HG03280 (cell line): ENCODE measurements at regions not wholly inside any gene's neighbourhood (a gene's known extent, or its start where the extent isn't known, plus 50 kb on each side); places are given as distances from the start of the nearest gene placed in this dataset.

Experiments
- ATAC-seq: cut with Tn5 transposase; IDR thresholded peaks from one replicate; pipeline ENCODE4 v1.9.1; 2021; ENCODE audit warnings: mild to moderate bottlenecking, moderate library complexity; ENCODE audit not compliant: unreplicated experiment

GRCh38 chr11:11757909-11758308 is 83.9 kb upstream of the USP47 start:
- no peak for ATAC-seq

GRCh38 chr11:11756718-11757117 is 85.1 kb upstream of the USP47 start:
- ATAC-seq: no peak

GRCh38 chr11:11755871-11756270 is 85.9 kb upstream of the USP47 start:
- no peak for ATAC-seq

GRCh38 chr11:11752679-11753078 is 89.1 kb upstream of the USP47 start:
- no peak for ATAC-seq

GRCh38 chr11:11750017-11750878 is 91.5 kb upstream of the USP47 start:
- no peak for ATAC-seq

GRCh38 chr11:11748706-11749365 is 92.9 kb upstream of the USP47 start:
- ATAC-seq: no peak

- no peak for ATAC-seq
Measured at GRCh38 chr11:11747570-11747969, 94.2 kb upstream of the USP47 start.

GRCh38 chr11:11746449-11746848 is 95.3 kb upstream of the USP47 start:
- ATAC-seq: no peak

GRCh38 chr11:11743216-11743615 is 98.6 kb upstream of the USP47 start:
- no peak for ATAC-seq

- ATAC-seq: no peak
Measured at GRCh38 chr11:11742486-11742885, 99.3 kb upstream of the USP47 start.

GRCh38 chr11:11740836-11741235 is 100.9 kb upstream of the USP47 start:
- no peak for ATAC-seq

- ATAC-seq: no peak
Measured at GRCh38 chr11:11740073-11740702, 101.6 kb upstream of the USP47 start.

- ATAC-seq: no peak
Measured at GRCh38 chr11:11738370-11738769, 103.4 kb upstream of the USP47 start.

GRCh38 chr11:11735586-11735985 is 106.2 kb upstream of the USP47 start:
- ATAC-seq: no peak

GRCh38 chr11:11733246-11733747 is 108.5 kb upstream of the USP47 start:
- no peak for ATAC-seq

GRCh38 chr11:11732116-11732515 is 109.7 kb upstream of the USP47 start:
- no peak for ATAC-seq

- ATAC-seq: no peak
Measured at GRCh38 chr11:11731311-11732083, 109.7 kb upstream of the GALNT18 start.

- ATAC-seq: no peak
Measured at GRCh38 chr11:11728386-11728785, 106.6 kb upstream of the GALNT18 start.

GRCh38 chr11:11725438-11725837 is 103.6 kb upstream of the GALNT18 start:
- no peak for ATAC-seq

- ATAC-seq: no peak
Measured at GRCh38 chr11:11724994-11725393, 103.2 kb upstream of the GALNT18 start.

- no peak for ATAC-seq
Measured at GRCh38 chr11:11722861-11723260, 101.1 kb upstream of the GALNT18 start.
